Effector memory CD8-positive, alpha-beta T cell (primary cell): ENCODE measurements at regions not wholly inside any gene's neighbourhood (a gene's known extent, or its start where the extent isn't known, plus 50 kb on each side); places are given as distances from the start of the nearest gene placed in this dataset.
"Not testable (repeated sequence)": the region's sequence is repeated elsewhere in the genome, so short reads cannot be mapped to it uniquely, and the experiment has no call there.

Source experiments
- ATAC-seq: fragments of 150-1000 bp; cut with Tn5 transposase; replicated peaks from 2 replicates; pipeline ENCODE4 v1.10.0; 2021; ENCODE audit warnings: mild to moderate bottlenecking, moderate library complexity
- DNase-seq, 3 experiments: peaks; one replicate each; pipeline ENCODE4 v3.0.0; 2021
- H3K27ac Mint-ChIP-seq, 2 donors: one replicate each; pipeline ENCODE4 v1.8.0; 2022; ENCODE audit warnings: mild to moderate bottlenecking in 2 of 2, mixed read lengths in 2 of 2, moderate library complexity in 2 of 2
- H3K27me3 Mint-ChIP-seq, 2 donors: one replicate each; pipeline ENCODE4 v1.8.0; 2022; ENCODE audit warnings: mixed read lengths in 2 of 2
- H3K36me3 Mint-ChIP-seq: one replicate; pipeline ENCODE4 v1.8.0; 2022; ENCODE audit warnings: mild to moderate bottlenecking, moderate library complexity, mixed read lengths; ENCODE audit not compliant: insufficient read depth
- H3K4me1 Mint-ChIP-seq, 2 donors: one replicate each; pipeline ENCODE4 v1.8.0; 2022; ENCODE audit warnings: low read depth in 2 of 2, mixed read lengths in 2 of 2
- H3K4me3 Mint-ChIP-seq, 2 donors: one replicate each; pipeline ENCODE4 v1.8.0; 2022; ENCODE audit warnings: mild to moderate bottlenecking in 2 of 2, mixed read lengths in 2 of 2, moderate library complexity in 2 of 2
- H3K9me3 Mint-ChIP-seq, 2 donors: one replicate each; pipeline ENCODE4 v1.8.0; 2022; ENCODE audit warnings: mixed read lengths in 2 of 2

DNA sequence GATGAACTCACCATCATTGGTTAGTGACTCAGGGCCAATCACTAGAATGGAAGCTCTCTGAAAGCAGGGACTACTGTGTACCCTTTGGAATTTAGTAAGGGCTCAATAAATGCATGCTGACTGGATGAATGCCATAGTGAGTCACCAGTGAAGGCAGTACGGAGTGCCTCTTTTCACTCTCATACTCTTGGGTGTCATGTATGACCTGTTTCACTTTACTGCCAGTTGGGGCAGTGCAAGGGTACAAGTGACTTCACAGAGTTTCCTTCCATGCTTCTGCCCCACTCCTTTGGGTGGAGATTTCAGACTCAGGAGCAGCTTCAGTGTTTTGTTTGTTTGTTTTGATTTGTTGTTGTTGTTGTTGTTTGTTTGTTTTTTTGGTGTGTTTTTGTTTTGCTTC, 57.7 kb downstream of the SOX3 start:
- H3K9me3 Mint-ChIP-seq = peaks cover 0 to 3% of the 10 kb centered on the region in 2 donors
- ATAC-seq = no peak
- H3K36me3 Mint-ChIP-seq = no peaks in the 10 kb centered on the region
- H3K4me1 Mint-ChIP-seq = no peaks in the 10 kb centered on the region
- H3K4me3 Mint-ChIP-seq = no peak overlapping the region
- H3K27ac Mint-ChIP-seq = no peak overlapping the region
- H3K27me3 Mint-ChIP-seq = no peaks in the 10 kb centered on the region
- no peak for DNase-seq

DNA sequence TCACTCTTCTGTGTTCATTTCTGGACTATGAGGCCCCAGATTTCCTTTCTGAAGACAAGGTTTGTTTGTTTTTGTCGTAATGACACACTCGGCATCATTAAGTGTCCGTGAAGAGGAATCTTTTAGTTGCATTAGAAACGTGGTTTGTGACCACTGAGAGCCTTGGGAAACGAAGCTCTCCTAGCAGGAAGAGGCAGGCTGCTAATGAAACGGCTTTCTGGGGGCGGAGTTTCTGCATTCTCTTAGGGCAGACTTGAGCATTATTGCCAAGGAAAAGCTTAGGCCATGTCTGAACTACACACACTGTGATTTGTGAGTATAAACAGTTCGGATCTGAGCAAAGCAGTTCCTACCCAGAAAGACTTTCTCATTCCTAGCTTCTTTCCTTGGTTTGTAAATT, 64.0 kb downstream of the SOX3 start:
- H3K36me3 Mint-ChIP-seq = no peaks in the 10 kb centered on the region
- H3K9me3 Mint-ChIP-seq = peaks cover 0 to 2% of the 10 kb centered on the region in 2 donors
- DNase-seq (no peak), ATAC-seq (no peak)
- no peak overlapping the region for H3K27ac Mint-ChIP-seq
- H3K27me3 Mint-ChIP-seq = no peaks in the 10 kb centered on the region
- no peak overlapping the region for H3K4me3 Mint-ChIP-seq
- H3K4me1 Mint-ChIP-seq = no peaks in the 10 kb centered on the region

DNA sequence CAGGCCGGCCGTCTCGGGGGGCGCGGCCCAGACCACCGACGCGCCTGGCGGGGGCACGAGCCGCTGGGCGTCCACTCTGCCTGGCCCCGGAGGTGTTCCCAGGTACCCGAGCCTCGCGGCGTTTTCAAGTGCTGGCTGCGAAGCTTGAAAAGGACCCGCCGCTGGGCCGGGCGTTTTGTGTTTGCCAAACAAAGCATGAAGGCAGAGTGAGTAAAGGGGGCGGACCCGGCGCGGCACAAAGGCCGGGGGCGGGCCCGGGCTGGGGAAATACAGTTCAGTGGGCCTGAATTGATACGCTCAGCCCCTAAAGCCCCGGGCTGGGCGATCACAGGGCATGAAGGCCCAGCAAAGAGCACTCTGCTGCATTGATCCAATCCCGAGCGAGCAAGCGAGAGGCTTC, 65.4 kb downstream of the SOX3 start:
- H3K4me1 Mint-ChIP-seq = no peaks in the 10 kb centered on the region
- no peak overlapping the region for H3K27ac Mint-ChIP-seq
- ATAC-seq = no peak
- peaks cover 0 to 2% of the 10 kb centered on the region in 2 donors for H3K9me3 Mint-ChIP-seq
- DNase-seq = no peak
- no peak overlapping the region for H3K4me3 Mint-ChIP-seq
- no peaks in the 10 kb centered on the region for H3K27me3 Mint-ChIP-seq
- H3K36me3 Mint-ChIP-seq = no peaks in the 10 kb centered on the region

DNA sequence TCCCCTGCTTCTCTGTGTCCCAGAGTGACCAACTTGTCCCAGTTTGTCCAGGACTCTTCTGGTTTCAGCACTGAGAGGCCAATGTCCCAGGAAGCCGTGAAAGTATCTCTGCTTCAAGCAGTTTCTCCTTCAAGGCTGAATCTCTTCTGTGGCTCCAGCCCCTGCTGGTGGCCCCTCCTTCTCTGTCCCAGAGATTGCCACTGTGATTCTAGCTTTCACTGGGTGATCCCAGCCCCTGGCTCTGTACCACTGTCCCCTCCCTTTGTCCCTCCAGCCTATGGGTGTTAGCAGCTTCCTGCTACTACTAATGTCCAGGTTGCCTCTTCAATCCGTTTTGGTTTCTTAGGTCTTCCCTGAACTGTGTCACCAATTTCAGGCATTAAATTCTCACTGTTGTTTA, 70.5 kb downstream of the SOX3 start:
- no peak for DNase-seq
- no peak overlapping the region for H3K4me3 Mint-ChIP-seq
- H3K4me1 Mint-ChIP-seq = no peaks in the 10 kb centered on the region

DNA sequence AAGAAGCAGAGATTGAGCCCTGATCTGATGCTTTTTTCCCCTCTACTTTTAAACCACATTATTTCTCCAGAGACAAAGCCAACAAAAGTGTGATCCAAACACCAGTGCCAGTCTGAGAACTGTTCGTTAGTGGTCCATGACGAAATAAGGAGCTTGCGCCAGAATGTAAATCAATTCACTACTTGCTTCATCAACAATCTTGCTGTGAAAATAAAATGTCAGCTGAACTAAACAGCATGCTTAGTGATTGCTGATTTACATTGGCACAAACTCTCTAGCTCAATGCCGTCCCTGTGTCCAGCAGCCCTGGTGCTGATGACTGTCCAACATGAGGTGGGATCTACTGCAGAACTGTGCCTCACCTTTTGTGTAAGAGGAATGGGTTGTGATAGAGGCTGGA, 71.3 kb downstream of the SOX3 start:
- DNase-seq = no peak
- ATAC-seq = no peak
- no peak overlapping the region for H3K4me3 Mint-ChIP-seq
- H3K27ac Mint-ChIP-seq = no peak overlapping the region
- H3K9me3 Mint-ChIP-seq = peaks cover 0 to 3% of the 10 kb centered on the region in 2 donors
- H3K36me3 Mint-ChIP-seq = no peaks in the 10 kb centered on the region
- no peaks in the 10 kb centered on the region for H3K27me3 Mint-ChIP-seq
- no peaks in the 10 kb centered on the region for H3K4me1 Mint-ChIP-seq

More for the DNA sequence above, 70.5 kb downstream of the SOX3 start:
- no peak for ATAC-seq
- Mint-ChIP-seq H3K9me3 (peaks cover 0 to 3% of the 10 kb centered on the region in 2 donors), H3K36me3 (no peaks in the 10 kb centered on the region), H3K27ac (no peak overlapping the region), H3K27me3 (no peaks in the 10 kb centered on the region)

DNA sequence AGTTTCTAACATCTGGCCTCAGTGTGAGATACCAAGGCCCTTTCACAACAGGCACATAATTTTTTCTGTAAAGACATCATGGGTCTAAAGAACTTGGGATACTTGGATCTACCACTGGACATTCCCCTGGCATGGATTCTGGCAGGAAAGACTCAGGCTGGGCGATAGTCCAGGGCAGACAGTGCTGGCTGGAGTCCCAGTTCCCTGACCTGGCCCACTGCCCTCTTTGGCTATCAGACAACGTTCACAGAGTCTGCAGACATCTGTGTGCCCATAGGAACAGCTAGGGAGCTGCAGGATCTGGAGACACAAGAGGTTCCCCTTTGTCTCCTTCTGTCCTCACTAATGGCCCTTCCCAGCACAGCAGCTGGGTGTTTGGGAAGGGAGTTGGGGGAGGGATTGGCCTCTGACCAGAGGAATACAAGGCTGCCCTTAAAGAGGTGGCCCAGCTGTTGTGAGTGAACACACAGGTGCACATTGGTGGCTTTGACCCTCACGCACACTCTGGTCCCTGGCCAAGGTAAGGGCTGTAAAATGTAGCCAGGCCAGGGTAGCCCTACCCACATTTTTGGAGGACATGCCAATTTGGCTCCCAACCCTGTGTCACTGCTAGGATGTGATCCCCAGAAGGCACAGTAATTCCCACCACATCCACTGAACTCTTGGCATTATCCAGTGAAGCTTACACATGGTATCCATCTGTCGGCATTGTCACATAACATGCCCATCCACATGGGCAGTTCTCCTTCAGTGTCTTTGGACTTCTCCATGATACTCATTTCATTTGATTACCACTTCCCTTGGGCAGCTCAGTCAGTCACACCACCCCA, 72.3 kb downstream of the SOX3 start:
- H3K9me3 Mint-ChIP-seq = peaks cover 0 to 3% of the 10 kb centered on the region in 2 donors
- ATAC-seq (no peak), DNase-seq (no peak)
- H3K4me3 Mint-ChIP-seq = no peak overlapping the region
- no peak overlapping the region for H3K27ac Mint-ChIP-seq
- no peaks in the 10 kb centered on the region for H3K36me3 Mint-ChIP-seq
- no peaks in the 10 kb centered on the region for H3K27me3 Mint-ChIP-seq
- no peaks in the 10 kb centered on the region for H3K4me1 Mint-ChIP-seq

DNA sequence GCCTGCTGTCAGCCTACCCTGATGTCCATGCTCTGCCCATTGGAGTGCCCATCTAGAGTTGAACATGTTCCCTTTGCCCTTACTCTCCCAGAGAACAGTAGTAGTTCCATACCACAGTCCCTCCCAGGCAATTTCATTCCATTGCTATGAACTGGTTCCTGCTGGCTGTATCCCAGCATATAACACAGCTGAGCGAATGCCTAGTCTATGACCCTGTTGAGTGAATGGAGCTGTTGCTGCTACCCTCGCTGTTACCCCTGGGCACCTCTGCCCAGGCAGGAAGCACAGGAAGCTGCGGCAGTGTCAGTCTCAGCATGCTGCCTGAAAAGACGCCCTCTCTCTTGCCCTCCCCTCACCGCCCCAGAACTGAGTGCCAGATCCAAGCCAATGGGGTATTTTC, 73.3 kb downstream of the SOX3 start:
- Mint-ChIP-seq H3K4me3 (no peak overlapping the region), H3K27ac (no peak overlapping the region), H3K9me3 (peaks cover 0 to 3% of the 10 kb centered on the region in 2 donors), H3K27me3 (no peaks in the 10 kb centered on the region), H3K4me1 (no peaks in the 10 kb centered on the region), H3K36me3 (no peaks in the 10 kb centered on the region)
- ATAC-seq = no peak
- no peak for DNase-seq

DNA sequence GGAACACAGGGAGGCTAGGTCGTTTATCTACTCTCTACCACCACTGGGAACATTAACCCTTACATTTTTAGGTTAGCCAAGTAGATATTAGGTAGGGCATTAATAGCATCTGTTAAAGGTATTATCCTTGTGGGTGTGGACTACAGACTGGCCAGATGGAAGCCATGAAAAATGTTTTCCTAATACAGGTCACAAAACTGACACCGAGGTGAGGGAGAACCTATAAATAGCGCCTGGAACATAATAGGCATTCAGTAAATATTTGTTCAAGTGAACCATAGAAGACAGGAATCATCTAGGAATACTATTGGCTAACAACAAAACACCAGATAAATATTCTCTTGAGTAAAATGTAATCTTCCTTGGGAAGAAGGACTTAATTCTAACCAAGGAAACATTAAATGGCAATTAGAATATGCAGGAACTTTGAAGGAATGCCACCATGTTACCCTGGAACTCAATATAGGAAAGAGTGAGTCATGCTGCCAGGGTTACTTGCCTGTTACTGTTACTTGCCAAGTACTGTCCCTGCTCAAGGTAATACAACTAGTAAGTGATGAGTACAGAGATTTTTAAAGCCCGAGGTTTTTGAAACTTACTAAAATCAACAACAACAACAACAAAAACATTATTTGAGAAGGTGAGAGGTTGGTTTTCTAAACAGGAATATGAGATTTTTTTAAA, 79.0 kb downstream of the SOX3 start:
- DNase-seq = no peak
- Mint-ChIP-seq H3K27ac (no peak overlapping the region), H3K27me3 (no peaks in the 10 kb centered on the region), H3K4me3 (no peak overlapping the region), H3K36me3 (no peaks in the 10 kb centered on the region), H3K4me1 (no peaks in the 10 kb centered on the region), H3K9me3 (peaks cover 0 to 3% of the 10 kb centered on the region in 2 donors)
- ATAC-seq = no peak

DNA sequence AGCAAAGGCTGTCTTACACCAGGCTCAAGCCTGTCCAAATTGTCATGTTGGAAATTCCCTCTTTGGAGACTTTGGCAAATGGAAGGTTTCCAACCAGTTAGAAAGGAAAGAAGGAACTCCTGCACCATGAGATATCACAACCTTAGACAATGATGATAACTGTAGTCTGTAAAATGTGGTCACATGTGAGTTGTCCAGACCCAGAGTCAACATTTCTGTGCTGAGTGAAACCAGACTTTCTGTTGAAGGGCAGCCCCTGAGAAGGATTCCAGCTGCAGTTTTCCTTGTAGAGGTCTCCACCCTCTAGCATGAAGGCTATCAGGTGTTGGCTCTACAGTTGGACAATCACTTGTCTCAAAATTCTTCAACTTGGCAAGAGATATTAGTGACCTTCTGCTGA, 82.4 kb downstream of the SOX3 start:
- peaks cover 0 to 3% of the 10 kb centered on the region in 2 donors for H3K9me3 Mint-ChIP-seq
- no peaks in the 10 kb centered on the region for H3K36me3 Mint-ChIP-seq

DNA sequence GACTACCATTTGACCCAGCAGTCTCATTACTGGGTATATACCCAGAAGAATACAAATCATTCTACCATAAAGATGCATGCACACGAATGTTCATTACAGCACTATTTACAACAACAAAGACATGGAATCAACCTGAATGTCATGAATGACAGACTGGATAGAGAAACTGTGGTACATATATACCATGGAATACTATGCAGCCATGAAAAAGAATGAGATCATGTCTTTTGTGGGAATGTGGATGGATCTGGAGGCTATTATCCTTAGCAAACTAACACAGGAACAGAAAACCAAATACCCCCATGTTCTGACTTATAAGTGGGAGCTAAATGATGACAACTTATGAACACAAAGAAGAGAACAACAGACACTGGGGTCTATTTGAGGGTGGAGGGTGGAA, 102.7 kb downstream of the SOX3 start:
- H3K4me3 Mint-ChIP-seq, ATAC-seq, H3K27ac Mint-ChIP-seq, H3K4me1 Mint-ChIP-seq, H3K27me3 Mint-ChIP-seq, DNase-seq, H3K36me3 Mint-ChIP-seq: not testable (repeated sequence)
- peaks cover 3 to 10% of the 10 kb centered on the region in 2 donors for H3K9me3 Mint-ChIP-seq

More for the DNA sequence above, 82.4 kb downstream of the SOX3 start:
- no peaks in the 10 kb centered on the region for H3K27me3 Mint-ChIP-seq
- H3K4me3 Mint-ChIP-seq = no peak overlapping the region
- DNase-seq (no peak), ATAC-seq (no peak)
- H3K4me1 Mint-ChIP-seq = no peaks in the 10 kb centered on the region
- no peak overlapping the region for H3K27ac Mint-ChIP-seq

DNA sequence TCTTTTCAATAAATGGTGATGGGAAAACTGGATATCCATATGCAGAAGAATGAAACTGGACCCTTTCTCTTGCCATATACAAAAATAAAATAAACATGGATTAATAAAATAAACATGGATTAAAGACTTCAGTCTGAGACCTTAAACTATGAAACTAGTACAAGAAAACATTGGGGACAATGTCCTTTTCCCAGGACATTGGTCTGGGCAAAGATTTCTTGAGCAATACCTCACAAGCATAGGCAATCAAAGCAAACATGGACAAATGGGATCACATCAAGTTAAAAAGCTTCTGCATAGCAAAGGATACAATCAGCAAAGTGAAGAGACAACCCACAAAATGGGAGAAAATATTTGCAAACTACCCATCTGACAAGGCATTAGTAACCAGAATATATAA, 108.5 kb downstream of the SOX3 start:
- not testable (repeated sequence) for H3K4me3 Mint-ChIP-seq, DNase-seq, H3K4me1 Mint-ChIP-seq, H3K36me3 Mint-ChIP-seq, H3K9me3 Mint-ChIP-seq, ATAC-seq, H3K27ac Mint-ChIP-seq, H3K27me3 Mint-ChIP-seq

DNA sequence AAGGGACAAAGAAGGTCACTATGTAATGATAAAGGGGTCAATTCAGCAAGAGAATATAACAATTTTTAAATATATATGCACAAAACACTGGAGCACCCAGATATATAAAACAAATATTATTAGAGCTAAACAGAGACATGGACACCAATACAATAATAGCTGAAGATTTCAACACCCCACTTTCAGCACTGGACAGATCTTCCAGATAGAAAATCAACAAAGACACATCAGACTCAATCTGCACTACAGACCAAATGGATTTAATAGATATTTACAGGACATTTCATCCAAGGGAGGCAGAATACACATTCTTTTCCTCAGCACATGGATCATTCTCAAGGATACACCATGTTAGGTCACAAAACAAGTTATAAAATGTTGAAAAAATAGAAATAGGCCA, 111.4 kb downstream of the SOX3 start:
- Mint-ChIP-seq H3K36me3 (no peaks in the 10 kb centered on the region), H3K4me3 (no peak overlapping the region), H3K9me3 (peaks cover 0 to 3% of the 10 kb centered on the region in 2 donors), H3K4me1 (no peaks in the 10 kb centered on the region), H3K27ac (no peak overlapping the region), H3K27me3 (no peaks in the 10 kb centered on the region)
- no peak for ATAC-seq
- DNase-seq = no peak

DNA sequence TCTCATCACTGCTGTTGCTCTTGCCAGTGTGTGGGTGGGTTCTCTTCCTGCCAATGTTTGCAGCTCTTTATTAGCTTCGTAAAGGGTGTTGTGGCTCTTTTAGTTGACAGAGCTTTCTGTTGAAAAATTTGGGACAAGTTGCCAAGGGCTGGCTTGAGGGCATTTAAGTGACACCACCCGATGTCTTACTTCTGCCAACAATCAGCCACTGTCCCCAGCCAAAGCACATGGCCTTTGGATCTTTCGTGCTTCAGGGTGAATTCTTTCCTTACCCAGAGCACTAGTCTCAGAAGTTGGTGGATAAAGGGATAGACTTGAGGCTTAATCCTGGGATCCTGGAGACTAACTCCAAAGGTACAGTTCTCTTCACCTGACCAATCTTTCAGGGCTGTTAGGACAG, 113.6 kb downstream of the SOX3 start:
- DNase-seq (no peak), ATAC-seq (no peak)
- Mint-ChIP-seq H3K4me1 (no peaks in the 10 kb centered on the region), H3K27me3 (no peaks in the 10 kb centered on the region), H3K4me3 (no peak overlapping the region), H3K9me3 (peaks cover 0 to 3% of the 10 kb centered on the region in 2 donors), H3K36me3 (no peaks in the 10 kb centered on the region), H3K27ac (no peak overlapping the region)

DNA sequence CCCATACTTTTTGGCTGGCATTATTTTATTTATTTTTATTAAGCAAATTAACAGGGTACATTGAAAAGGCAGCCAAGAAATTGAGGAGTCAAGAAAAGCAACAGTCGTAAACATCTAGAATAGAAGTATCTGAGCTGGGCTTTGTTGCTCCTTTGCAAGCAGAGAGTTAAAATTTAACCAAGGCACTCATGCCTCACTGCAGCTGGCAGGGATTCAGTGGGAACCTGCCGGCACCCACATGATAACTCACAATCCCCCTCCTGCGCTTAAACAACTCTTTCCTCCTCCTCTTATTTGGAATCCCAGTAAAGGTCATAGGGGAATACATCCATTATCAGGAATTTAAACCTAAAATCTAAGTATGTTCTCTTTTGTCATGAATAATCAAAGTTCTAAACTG, 115.5 kb downstream of the SOX3 start:
- Mint-ChIP-seq H3K27me3 (no peaks in the 10 kb centered on the region), H3K4me1 (no peaks in the 10 kb centered on the region), H3K9me3 (peaks cover 8 to 11% of the 10 kb centered on the region in 2 donors), H3K27ac (no peak overlapping the region), H3K4me3 (no peak overlapping the region), H3K36me3 (no peaks in the 10 kb centered on the region)
- ATAC-seq (no peak), DNase-seq (no peak)
